ENCODE measurements at regions not wholly inside any gene's neighbourhood (a gene's known extent, or its start where the extent isn't known, plus 50 kb on each side); places are given as distances from the start of the nearest gene placed in this dataset.

GRCh38 chr5:161134083-161134482, 282.1 kb upstream of the ATP10B start:
- no peak for DNase-seq (ENCODE audit: low spot score)

- DNase-seq (ENCODE audit: low spot score): no peak
Observed at GRCh38 chr5:161115941-161116340, 263.9 kb upstream of the ATP10B start.

GRCh38 chr5:161112371-161112770, 260.4 kb upstream of the ATP10B start:
- DNase-seq (ENCODE audit: low spot score): no peak

GRCh38 chr5:161105525-161105924, 253.5 kb upstream of the ATP10B start:
- DNase-seq (ENCODE audit: low spot score): peak; percentile 58

GRCh38 chr5:161098516-161098915, 246.5 kb upstream of the ATP10B start:
- no peak for DNase-seq (ENCODE audit: low spot score)

GRCh38 chr5:161096581-161096980, 244.6 kb upstream of the ATP10B start:
- DNase-seq (ENCODE audit: low spot score): no peak

- DNase-seq (ENCODE audit: low spot score): no peak
Observed at GRCh38 chr5:161095953-161096352, 243.9 kb upstream of the ATP10B start.

- peak; percentile 18 for DNase-seq (ENCODE audit: low spot score)
Observed at GRCh38 chr5:161094411-161094810, 242.4 kb upstream of the ATP10B start.

- DNase-seq (ENCODE audit: low spot score): no peak
Observed at GRCh38 chr5:161093100-161093499, 241.1 kb upstream of the ATP10B start.

GRCh38 chr5:161089569-161089968, 237.6 kb upstream of the ATP10B start:
- no peak for DNase-seq (ENCODE audit: low spot score)

GRCh38 chr5:161086461-161086860, 234.4 kb upstream of the ATP10B start:
- DNase-seq (ENCODE audit: low spot score): no peak

GRCh38 chr5:161085056-161085455, 233.0 kb upstream of the ATP10B start:
- DNase-seq (ENCODE audit: low spot score): no peak

GRCh38 chr5:161084115-161084514, 232.1 kb upstream of the ATP10B start:
- DNase-seq (ENCODE audit: low spot score): no peak

GRCh38 chr5:161078793-161079192, 226.8 kb upstream of the ATP10B start:
- DNase-seq (ENCODE audit: low spot score): no peak

GRCh38 chr5:161077936-161078545, 226.0 kb upstream of the ATP10B start:
- DNase-seq (ENCODE audit: low spot score): no peak

GRCh38 chr5:161077496-161077895, 225.5 kb upstream of the ATP10B start:
- DNase-seq (ENCODE audit: low spot score): no peak

GRCh38 chr5:161064781-161065180, 212.8 kb upstream of the ATP10B start:
- no peak for DNase-seq (ENCODE audit: low spot score)

GRCh38 chr5:161064297-161064696, 212.3 kb upstream of the ATP10B start:
- no peak for DNase-seq (ENCODE audit: low spot score)

- no peak for DNase-seq (ENCODE audit: low spot score)
Observed at GRCh38 chr5:161058781-161059180, 206.8 kb upstream of the ATP10B start.

GRCh38 chr5:161051920-161052500, 200.0 kb upstream of the ATP10B start:
- DNase-seq (ENCODE audit: low spot score): peak; percentile 7

- DNase-seq (ENCODE audit: low spot score): no peak
Observed at GRCh38 chr5:161047024-161047423, 195.0 kb upstream of the ATP10B start.

- DNase-seq (ENCODE audit: low spot score): no peak
Observed at GRCh38 chr5:161042862-161043261, 190.9 kb upstream of the ATP10B start.

- DNase-seq (ENCODE audit: low spot score): no peak
Observed at GRCh38 chr5:161042443-161042842, 190.4 kb upstream of the ATP10B start.

GRCh38 chr5:161040818-161041217, 188.8 kb upstream of the ATP10B start:
- DNase-seq (ENCODE audit: low spot score): no peak

Measured in kidney capillary endothelial cell (primary cell).